ENCODE measurements at regions not wholly inside any gene's neighbourhood (a gene's known extent, or its start where the extent isn't known, plus 50 kb on each side); places are given as distances from the start of the nearest gene placed in this dataset.

DNA sequence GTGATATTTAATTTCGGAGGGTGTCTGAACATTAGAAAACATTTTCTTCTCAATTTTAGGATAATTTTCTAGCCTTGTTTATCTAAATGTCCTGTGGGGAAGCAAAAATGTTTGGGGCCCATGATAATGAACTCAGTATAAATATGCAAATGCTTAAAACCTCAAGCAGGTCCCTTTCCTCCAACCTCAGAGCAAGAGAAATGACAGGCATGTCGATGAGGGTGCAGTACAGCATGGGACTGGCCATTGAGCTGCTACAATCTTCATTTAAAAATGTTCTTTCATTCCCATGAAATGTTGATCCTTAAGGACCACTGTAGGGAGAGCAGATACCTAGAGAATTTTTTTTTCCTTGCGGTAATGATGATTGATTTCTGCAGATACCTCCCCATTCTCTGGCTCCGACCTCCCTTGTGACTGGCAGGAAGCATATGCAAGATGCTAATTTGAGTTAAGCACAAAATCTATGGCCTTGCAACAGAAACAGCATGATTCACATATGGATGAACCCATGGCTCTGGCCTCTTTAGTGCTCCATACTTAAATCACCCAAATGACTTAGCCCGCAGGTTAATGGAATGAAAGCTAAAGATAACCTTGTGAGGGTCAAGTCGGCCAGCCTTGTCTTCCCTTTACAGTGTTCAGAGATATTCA, 243.3 kb downstream of the SOX4 start:
- DNase-seq = no peak
- TF ChIP-seq, protein P1, sequence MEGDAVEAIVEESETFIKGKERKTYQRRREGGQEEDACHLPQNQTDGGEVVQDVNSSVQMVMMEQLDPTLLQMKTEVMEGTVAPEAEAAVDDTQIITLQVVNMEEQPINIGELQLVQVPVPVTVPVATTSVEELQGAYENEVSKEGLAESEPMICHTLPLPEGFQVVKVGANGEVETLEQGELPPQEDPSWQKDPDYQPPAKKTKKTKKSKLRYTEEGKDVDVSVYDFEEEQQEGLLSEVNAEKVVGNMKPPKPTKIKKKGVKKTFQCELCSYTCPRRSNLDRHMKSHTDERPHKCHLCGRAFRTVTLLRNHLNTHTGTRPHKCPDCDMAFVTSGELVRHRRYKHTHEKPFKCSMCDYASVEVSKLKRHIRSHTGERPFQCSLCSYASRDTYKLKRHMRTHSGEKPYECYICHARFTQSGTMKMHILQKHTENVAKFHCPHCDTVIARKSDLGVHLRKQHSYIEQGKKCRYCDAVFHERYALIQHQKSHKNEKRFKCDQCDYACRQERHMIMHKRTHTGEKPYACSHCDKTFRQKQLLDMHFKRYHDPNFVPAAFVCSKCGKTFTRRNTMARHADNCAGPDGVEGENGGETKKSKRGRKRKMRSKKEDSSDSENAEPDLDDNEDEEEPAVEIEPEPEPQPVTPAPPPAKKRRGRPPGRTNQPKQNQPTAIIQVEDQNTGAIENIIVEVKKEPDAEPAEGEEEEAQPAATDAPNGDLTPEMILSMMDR (IDR thresholded peaks at IDR 0.05) = no peak
- Histone ChIP-seq H3K36me3 (no peaks in the 10 kb centered on the region), H3K4me3 (no peak overlapping the region), H3K27me3 (no peaks in the 10 kb centered on the region), H3K9me3 (no peaks in the 10 kb centered on the region), H3K27ac (no peak overlapping the region), H3K4me1 (peaks cover 0 to 3% (median under 1%) of the 10 kb centered on the region in 4 donors)
- intact Hi-C loops (cut with DNase I; ENCODE audit: low total_unique reads) = no loop called here

DNA sequence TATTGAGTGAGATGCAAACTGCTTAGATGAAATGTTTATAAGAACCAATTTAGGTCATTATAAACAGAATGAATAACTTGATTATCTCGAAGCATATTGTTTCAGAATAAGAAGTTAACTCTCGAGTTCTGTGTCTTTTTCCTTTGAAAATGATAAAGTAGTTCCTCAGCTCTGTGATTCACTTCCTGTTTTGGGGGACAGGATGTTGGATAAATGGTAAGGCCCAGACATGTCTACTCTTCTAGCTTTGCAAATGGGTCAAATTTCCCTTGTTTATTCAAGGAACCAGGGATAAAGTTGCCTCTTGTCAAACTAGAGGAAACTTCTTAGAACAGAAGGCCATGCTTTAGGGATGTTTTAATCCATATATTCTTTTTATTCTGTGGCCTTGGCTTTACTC, 246.9 kb downstream of the SOX4 start:
- TF ChIP-seq, protein P1 (IDR thresholded peaks at IDR 0.05) = no peak
- H3K9me3 ChIP-seq = no peaks in the 10 kb centered on the region

DNA sequence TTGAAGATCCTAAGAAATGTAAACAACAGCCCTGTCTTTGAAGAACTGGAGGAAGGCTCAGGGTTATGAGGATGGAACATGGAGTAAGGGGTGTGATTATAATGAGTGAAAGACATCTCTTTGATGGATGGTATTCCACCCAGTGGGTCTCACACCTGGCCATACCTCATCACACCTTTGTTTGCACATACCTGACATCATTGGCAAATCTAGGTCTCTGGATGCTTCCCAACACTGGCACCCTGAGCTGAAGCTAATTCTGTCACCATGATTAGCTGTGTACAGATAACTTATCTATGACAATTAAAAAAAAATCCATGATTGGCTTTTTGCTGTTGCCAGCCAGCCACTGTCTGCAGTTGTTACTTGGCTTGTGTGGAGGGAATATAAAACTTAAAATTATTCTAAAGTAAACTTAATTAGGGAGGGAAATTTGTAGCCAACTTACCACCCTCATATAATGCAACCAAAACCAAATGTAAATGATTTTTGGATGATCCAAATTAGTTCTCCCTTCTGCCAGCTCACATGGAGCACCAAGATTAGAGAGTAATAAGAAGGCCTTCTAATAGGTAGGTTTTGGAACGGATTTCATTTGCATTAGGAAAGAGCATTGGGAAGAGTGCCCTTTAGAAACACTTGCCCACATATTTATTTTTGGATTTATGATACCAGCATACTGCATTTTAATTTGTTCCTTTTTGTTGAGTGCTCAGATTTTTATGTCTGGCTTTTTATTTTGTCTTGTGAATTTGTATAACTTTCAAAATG, 249.5 kb downstream of the SOX4 start:
- Histone ChIP-seq H3K36me3 (no peaks in the 10 kb centered on the region), H3K4me3 (no peak overlapping the region), H3K27ac (no peak overlapping the region), H3K9me3 (no peaks in the 10 kb centered on the region), H3K4me1 (peaks cover 0 to 1% (median 0%) of the 10 kb centered on the region in 4 donors), H3K27me3 (no peaks in the 10 kb centered on the region)
- intact Hi-C loops (cut with DNase I; ENCODE audit: low total_unique reads) = no loop called here
- TF ChIP-seq, protein P1 (IDR thresholded peaks at IDR 0.05) = no peak
- DNase-seq = no peak

More for the DNA sequence above, 246.9 kb downstream of the SOX4 start:
- Histone ChIP-seq H3K27ac (no peak overlapping the region), H3K4me1 (no peaks in the 10 kb centered on the region), H3K36me3 (no peaks in the 10 kb centered on the region), H3K27me3 (no peaks in the 10 kb centered on the region), H3K4me3 (no peak overlapping the region)
- intact Hi-C loops (cut with DNase I; ENCODE audit: low total_unique reads) = no loop called here
- no peak for DNase-seq

DNA sequence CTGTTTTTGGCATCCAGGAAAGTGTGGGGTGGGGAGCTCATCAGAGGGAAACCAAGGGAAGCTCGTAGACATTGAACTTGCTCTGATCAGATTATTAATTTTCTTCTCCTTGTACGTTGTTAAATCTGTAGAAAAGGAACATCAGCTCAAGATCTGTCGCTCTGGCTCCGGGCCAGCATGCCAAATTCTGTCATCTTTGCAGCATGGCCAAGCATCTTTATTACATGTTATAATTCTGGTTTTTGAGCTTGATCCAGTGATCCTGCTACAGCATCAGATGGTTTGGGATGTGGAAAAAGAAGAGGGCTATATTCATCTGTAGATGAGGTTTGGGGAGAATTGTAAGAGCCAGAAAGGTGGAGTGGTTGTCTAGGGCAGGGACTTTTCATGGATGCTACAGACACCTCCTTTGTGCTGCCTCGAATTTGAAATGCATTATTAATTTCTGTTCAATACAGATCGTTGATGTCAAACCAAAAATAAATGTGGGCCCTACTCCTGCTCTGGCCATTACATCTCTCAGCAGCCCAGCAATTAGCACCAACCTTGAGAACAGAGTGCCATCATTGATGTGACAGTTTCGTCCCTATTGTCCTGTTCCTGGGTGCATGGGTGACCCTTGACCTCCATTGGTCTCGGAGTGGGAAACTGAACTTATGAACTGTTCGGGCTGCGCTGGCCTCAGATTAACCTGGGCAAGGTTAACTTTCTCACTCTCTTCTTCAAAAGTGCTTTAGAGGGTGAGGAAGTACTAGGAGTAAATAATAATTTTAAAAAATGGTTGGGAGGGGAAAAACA, 250.8 kb downstream of the SOX4 start:
- TF ChIP-seq, protein P1 (IDR thresholded peaks at IDR 0.05) = no peak
- Histone ChIP-seq H3K27ac (no peak overlapping the region), H3K4me1 (peaks cover 0 to 4% (median 0%) of the 10 kb centered on the region in 4 donors), H3K27me3 (no peaks in the 10 kb centered on the region), H3K36me3 (no peaks in the 10 kb centered on the region), H3K4me3 (no peak overlapping the region), H3K9me3 (no peaks in the 10 kb centered on the region)
- intact Hi-C loops (cut with DNase I; ENCODE audit: low total_unique reads) = no loop called here
- no peak for DNase-seq

DNA sequence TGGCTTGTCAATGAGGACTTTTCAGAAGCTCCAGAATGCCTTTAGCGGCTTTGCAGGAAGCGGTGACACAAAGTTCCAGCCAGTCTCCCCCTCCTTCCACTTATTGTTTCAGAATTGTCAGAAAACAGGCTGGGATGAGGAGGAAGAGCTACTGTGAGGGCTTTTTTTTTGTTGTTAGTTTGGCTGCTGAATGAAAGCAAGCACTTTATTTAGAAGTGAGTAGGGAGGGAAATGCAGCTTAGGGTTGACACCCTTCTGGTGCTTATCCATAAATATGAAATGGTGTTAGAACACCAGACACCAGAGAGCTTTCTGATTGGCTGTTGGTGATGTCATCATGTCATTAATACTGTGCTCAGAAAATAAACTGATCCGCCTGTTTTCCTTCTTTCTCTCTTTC, 251.5 kb downstream of the SOX4 start:
- TF ChIP-seq, protein P1 (IDR thresholded peaks at IDR 0.05) = no peak
- H3K4me1 ChIP-seq = peaks cover 0 to 4% (median 0%) of the 10 kb centered on the region in 4 donors
- H3K4me3 ChIP-seq = no peak overlapping the region
- DNase-seq = no peak
- no peaks in the 10 kb centered on the region for H3K27me3 ChIP-seq
- intact Hi-C loops (cut with DNase I; ENCODE audit: low total_unique reads) = no loop called here
- no peak overlapping the region for H3K27ac ChIP-seq
- H3K36me3 ChIP-seq = no peaks in the 10 kb centered on the region
- no peaks in the 10 kb centered on the region for H3K9me3 ChIP-seq
